Erythroblast (primary cell): ENCODE measurements at regions not wholly inside any gene's neighbourhood (a gene's known extent, or its start where the extent isn't known, plus 50 kb on each side); places are given as distances from the start of the nearest gene placed in this dataset.

ENCODE experiments used
- GATA1 ChIP-seq: IDR thresholded peaks from 2 replicates; pipeline ENCODE4 v1.6.1; 2011; ENCODE audit warnings: low read depth, mild to moderate bottlenecking, control low read depth, low read length, moderate library complexity
- POLR2A ChIP-seq: IDR thresholded peaks from 2 replicates; pipeline ENCODE4 v1.6.1; 2011; ENCODE audit warnings: mild to moderate bottlenecking, low read length

DNA sequence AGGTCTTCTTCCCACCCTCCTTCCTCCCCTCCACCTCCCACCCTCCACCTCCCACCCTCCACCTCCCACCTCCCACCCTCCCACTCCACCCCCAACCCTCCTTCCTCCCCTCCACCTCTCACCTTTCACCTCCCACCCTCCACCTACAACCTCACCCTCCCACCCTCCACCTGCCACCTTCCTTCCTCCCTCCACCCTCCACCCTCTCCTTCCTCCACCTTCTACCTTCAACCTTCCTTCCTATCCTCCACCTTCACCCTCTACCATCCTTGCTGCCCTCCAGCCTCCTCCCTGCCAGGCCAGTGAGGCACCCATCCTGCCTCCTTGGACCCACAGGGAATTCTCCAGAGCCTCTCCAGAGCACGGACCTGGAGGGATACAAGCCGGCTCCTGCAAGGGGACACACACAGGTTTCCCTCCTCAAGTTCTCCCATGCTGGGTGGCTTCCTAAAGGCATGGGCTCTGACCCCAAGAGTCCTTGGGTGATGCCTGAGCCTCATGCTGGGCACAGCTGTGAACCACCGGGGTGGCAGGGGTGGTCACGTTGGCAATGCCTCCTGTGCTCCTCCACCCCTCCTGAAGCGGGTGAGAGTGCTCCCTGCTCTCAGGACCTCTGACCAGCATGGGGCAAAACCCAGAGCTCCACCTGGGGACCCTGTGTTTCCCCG is 293.0 kb downstream of the NDUFA10 start:
- TF ChIP-seq POLR2A: no peak
- TF ChIP-seq GATA1: no peak
